ENCODE measurements at regions not wholly inside any gene's neighbourhood (a gene's known extent, or its start where the extent isn't known, plus 50 kb on each side); places are given as distances from the start of the nearest gene placed in this dataset.

GRCh38 chr2:129233751-129234406, 745.6 kb upstream of the RAB6C start:
- peak; percentile 23 for TF ChIP-seq CTCF (IDR thresholded peaks at IDR 0.05; ENCODE audit: low read depth, low read length)
- TF ChIP-seq EZH2phosphoT487 (IDR thresholded peaks at IDR 0.05; ENCODE audit: low read depth): no peak
